ENCODE measurements at regions not wholly inside any gene's neighbourhood (a gene's known extent, or its start where the extent isn't known, plus 50 kb on each side); places are given as distances from the start of the nearest gene placed in this dataset.
"Not testable (repeated sequence)": the region's sequence is repeated elsewhere in the genome, so short reads cannot be mapped to it uniquely, and the experiment has no call there.

DNA sequence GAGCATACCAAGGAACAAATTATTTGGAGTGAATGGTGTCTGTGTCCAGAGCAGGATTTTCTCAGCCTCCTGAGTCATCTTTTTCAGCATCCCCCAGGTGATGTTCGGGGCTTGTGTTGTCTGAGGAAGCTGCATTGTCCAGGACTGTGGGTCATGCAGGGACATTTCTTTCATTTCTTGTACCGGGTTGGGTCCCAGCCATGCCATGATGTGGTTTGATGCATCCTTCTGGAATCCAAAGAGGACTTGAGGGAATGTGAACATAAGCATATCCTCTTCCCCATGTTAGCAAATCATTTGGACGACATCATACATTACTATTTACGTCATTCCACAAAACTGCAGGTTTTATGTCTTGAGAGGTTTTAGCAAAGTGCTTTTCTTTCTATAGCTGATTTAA is 797.8 kb downstream of the CCDC85A start:
- DNase-seq (ENCODE audit: low read depth): no peak

GRCh38 chr2:56985609-56986008 is 801.8 kb downstream of the CCDC85A start:
- no peak for DNase-seq (ENCODE audit: low read depth)

DNA sequence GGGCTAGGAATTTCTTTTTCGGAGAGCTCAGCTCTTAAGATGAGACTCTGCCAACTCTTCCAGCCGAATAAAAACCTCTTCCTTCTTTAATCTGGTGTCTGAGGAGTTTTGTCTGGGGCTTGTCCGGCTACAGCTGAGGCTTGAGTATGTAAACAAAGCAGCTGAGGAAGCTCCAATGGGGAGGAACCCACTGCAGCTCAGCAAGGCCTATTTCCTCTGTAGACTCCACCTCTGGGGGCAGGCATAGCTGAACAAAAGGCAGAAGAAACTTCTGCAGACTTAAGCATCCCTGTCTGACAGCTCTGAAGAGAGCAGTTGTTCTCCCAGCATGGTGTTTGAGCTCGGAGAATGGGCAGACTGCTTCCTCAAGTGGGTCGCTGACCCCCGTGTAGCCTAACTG is 838.7 kb downstream of the CCDC85A start:
- DNase-seq (ENCODE audit: low read depth): no peak

- DNase-seq (ENCODE audit: low read depth): no peak
These were observed 861.3 kb downstream of the CCDC85A start for GRCh38 chr2:57044931-57045635.

DNA sequence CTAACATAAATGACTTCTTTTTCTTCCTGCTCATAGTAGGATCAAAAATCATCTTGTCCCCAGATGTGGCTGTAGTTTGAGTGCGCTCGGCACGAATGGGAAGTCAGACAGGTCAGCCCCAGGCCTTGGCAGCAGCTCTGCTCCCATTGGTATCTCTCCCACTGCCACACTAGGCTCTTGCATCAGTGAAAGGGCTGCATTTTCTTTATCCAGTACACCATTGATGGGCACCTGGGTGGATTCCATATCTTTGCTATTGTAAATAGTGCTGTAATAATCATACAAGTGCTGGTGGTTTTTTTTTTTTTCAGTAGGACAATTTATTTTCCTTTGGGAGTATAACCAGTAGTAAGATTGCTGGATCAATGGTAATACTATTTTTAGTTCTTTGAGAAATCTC is 865.5 kb downstream of the CCDC85A start:
- no peak for DNase-seq (ENCODE audit: low read depth)

GRCh38 chr2:57050007-57050406 is 866.2 kb downstream of the CCDC85A start:
- DNase-seq (ENCODE audit: low read depth): no peak

- DNase-seq (ENCODE audit: low read depth): not testable (repeated sequence)
These were observed 882.5 kb downstream of the CCDC85A start for GRCh38 chr2:57066301-57066700.

GRCh38 chr2:57075226-57075625 is 891.4 kb downstream of the CCDC85A start:
- DNase-seq (ENCODE audit: low read depth): no peak

GRCh38 chr2:57080035-57080434 is 896.2 kb downstream of the CCDC85A start:
- DNase-seq (ENCODE audit: low read depth): no peak

GRCh38 chr2:57084697-57085281 is 901.0 kb downstream of the CCDC85A start:
- DNase-seq (ENCODE audit: low read depth): no peak

GRCh38 chr2:57093020-57093419 is 909.2 kb downstream of the CCDC85A start:
- no peak for DNase-seq (ENCODE audit: low read depth)

DNA sequence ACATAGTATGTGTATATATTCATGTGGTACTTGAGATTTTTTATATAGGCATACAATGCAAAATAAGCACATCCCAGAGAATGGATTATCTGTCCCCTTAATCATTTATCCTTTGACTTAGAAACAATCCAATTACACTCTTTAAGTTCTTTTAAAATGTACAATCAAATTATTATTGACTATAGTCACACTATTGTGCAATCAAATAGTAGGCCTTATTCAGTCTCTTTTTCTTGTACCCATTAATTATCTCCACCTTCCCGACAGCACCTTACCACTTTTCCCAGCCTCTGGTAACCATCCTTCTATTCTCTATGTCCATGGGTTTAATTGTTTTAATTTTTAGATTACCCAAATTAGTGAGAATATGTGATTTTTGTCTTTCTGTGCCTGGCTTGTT is 914.1 kb downstream of the CCDC85A start:
- DNase-seq (ENCODE audit: low read depth): no peak

DNA sequence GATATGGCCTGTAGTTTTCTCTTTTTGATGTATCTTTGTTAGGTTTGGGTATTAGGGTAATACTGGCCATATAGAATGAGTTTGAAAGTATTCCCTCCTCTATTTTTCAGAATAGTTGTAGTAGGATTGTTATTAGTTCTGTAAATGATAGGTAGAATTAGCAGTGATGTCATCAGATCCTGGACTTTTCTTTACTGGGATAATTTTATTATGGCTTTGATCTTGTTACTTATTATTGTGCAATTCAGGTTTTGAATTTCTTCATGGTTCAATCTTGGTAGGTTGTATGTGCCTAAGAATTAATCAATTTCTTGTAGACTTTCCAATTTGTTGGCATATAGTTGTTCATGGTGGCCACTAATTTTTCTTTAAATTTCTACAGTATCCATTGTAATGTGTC is 916.6 kb downstream of the CCDC85A start:
- DNase-seq (ENCODE audit: low read depth): no peak

DNA sequence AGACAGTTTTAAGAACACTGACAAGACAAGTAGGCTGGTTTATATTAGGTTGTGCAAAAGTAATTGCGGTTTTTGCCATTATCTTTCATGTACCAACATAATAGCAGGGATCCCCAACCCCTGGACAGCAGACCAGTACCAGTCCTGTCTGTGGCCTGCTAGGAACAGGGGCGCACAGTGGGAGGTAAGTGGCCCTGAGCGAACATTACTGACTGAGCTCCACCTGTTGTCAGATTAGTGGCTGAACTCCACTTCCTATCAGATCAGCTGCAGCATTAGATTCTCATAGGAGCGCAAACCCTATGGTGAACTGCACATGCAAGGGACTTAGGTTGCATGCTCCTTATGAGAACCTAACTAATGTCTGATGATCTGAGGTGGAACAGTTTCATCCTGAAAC is 921.9 kb downstream of the CCDC85A start:
- no peak for DNase-seq (ENCODE audit: low read depth)

DNA sequence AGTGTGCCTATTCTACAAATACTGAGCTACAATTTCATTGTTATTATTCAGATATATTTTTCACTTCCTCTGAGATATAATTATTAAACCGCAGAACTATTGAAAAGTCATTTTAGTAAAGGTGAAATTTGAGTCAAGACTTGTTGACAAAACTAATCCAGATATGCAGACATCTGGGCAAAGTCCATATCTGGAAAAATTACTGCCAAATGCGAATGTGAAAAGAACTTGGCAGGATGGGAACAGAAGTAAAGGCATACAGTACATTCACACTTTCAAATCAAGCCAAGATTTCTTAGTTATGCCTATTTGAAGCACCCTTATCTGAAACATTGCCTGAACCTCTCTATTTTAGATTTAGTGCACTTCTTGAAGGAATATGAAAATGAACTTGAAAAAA is 923.6 kb downstream of the CCDC85A start:
- no peak for DNase-seq (ENCODE audit: low read depth)

DNA sequence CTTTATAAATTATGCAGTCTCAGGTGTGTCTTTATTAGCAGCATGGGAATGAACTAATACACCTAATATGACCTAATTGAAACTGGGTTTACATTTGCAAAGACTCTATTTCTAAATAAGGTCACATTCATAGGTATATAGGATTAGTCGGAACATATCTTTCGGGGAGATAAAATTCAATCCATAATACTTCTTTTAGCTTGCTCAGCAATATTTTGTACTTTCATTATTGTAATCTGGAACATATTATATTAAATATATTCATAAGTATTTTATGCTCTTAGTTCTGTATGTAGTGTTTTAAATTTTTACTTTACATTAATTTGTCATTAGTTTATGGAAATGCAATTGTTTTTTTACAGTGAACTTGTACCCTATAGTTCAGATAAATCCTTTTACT is 927.7 kb downstream of the CCDC85A start:
- DNase-seq (ENCODE audit: low read depth): no peak

DNA sequence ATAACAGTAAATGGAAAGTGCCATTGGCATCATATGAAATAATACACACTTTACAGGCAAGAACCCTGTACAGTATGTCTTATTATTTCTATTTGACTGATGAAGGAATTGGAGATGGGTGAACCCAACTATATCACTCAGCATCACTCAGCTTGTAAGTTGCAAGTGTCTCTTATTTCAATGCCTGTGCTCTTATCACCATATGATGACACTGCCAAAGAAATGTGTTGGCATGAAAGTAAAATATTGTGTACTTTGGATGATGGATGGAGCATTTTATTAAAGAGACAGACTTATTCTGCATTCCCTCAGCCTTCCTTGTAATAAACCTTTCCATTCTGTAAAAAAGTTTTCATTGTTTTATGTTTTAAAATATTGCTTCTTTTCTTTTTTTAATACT is 927.5 kb upstream of the VRK2 start:
- DNase-seq (ENCODE audit: low read depth): no peak

DNA sequence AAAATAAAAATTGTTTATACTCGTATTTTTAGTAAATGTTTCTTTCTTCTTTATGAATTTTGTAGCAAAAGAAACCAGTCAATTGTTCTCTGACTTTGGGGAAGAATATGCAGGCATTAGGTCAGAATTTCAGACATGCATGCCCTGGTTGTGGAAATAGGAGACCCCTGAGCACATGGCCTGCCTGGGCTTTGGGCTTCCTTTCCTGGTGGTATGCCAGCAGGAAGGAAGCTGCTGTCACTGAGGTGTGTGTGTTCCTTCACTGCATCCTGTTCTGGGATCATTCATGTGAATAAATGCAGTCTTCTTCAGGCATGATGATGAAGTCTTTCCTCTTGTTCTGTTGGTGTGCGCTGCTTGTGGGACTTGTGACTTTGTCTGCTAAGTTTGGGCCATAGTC is 920.2 kb upstream of the VRK2 start:
- no peak for DNase-seq (ENCODE audit: low read depth)

DNA sequence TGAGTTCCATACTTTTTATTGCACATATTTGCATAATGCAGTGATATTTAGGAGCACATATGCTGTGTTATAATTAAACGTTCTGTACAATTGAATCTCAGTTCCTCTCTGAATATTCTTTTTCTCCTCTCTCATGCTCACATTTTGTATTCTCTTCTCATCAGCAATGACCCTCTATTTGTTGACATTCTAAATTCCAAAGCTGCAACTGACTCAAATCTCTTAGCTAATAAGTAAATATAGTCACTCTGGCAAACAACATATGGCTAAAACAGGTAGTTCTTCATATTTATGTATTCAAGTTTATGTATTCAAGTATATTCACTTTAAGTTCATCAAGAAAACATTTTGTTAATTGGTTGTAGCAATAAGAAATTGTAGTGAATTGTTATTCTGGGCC is 907.4 kb upstream of the VRK2 start:
- no peak for DNase-seq (ENCODE audit: low read depth)

DNA sequence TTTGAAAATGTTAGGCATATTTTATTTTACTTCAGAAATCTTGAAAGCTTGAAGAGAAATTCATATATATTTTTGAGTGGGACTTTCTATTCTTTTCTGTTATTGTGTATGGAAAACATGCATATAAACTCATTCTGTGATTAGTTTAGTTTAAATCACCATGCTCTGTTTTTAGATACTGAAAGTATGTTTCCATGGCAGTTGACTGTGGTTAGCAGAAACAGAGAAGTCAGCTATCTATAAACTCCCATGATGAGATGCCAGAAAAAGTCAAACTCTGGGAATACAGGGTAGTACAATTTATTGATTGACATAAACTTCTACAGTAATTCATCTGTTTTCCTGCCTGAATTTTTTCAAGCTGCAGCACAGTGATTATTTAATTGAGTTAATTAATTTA is 905.3 kb upstream of the VRK2 start:
- DNase-seq (ENCODE audit: low read depth): no peak

- DNase-seq (ENCODE audit: low read depth): no peak
These were observed 899.7 kb upstream of the VRK2 start for GRCh38 chr2:57146951-57147350.

GRCh38 chr2:57156231-57156924 is 890.2 kb upstream of the VRK2 start:
- no peak for DNase-seq (ENCODE audit: low read depth)

DNA sequence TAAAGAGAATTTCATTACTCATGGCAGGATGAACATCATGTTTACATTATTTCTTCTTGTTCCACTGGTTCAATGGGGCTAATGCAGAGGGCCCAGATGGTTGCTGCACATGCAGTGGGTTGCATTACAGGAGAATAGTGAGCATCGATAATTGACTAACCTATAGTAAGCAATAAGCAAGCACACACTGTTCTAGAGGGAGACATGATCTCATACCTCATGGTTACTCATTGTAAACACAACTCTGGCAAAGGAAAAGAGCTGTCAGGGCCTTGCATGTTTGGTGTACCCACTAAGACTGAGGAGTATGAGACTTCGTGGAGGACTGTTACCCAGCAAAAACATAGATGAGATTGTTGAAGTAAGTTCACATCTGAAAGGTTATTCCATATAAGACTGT is 885.6 kb upstream of the VRK2 start:
- DNase-seq (ENCODE audit: low read depth): no peak

GRCh38 chr2:57177176-57177575 is 869.4 kb upstream of the VRK2 start:
- no peak for DNase-seq (ENCODE audit: low read depth)
